HG03103 (cell line): ENCODE measurements at regions not wholly inside any gene's neighbourhood (a gene's known extent, or its start where the extent isn't known, plus 50 kb on each side); places are given as distances from the start of the nearest gene placed in this dataset.

ENCODE experiments used
- ATAC-seq: cut with Tn5 transposase; IDR thresholded peaks from one replicate; pipeline ENCODE4 v1.9.1; 2021; ENCODE audit warnings: low read depth; ENCODE audit not compliant: unreplicated experiment

DNA sequence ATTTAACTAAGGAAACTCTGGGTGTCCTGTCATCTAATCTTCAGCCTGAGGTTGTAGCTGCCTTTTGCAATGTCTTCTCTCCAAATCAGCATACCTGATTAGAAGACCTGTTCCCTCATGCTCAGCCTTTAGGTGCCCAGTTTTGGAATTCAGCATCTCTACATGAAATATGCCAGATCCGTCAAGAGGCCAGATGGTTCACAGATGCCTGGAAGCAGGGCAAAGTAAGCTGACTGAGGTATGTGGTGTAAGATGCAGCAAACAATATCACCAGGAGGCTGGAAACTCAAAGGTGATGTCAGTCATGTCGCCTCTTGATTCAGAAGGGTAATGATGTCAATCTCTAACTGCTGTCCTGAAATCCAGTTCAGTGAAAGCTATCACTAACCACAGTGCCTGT, 324.4 kb downstream of the PRELID2 start:
- no peak for ATAC-seq

DNA sequence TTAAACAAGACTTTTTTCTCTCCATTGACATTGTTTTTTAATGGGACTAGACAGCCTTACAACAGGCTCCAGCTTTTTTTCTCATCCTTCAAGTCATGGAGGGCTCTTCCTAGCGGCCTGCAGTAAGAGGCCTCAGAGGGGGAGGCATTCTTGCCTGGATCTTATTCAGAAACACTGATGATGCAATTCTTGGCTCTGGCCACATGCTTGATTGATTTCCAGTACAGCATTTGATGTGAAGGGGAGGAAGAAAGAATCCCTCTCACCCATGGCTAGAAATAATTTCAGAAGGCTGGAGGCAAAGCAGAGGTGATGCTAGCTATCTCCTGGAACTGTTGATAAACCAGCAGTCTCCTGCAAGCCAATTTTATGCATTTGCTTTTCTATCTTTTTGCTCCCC, 324.8 kb downstream of the PRELID2 start:
- ATAC-seq = no peak

DNA sequence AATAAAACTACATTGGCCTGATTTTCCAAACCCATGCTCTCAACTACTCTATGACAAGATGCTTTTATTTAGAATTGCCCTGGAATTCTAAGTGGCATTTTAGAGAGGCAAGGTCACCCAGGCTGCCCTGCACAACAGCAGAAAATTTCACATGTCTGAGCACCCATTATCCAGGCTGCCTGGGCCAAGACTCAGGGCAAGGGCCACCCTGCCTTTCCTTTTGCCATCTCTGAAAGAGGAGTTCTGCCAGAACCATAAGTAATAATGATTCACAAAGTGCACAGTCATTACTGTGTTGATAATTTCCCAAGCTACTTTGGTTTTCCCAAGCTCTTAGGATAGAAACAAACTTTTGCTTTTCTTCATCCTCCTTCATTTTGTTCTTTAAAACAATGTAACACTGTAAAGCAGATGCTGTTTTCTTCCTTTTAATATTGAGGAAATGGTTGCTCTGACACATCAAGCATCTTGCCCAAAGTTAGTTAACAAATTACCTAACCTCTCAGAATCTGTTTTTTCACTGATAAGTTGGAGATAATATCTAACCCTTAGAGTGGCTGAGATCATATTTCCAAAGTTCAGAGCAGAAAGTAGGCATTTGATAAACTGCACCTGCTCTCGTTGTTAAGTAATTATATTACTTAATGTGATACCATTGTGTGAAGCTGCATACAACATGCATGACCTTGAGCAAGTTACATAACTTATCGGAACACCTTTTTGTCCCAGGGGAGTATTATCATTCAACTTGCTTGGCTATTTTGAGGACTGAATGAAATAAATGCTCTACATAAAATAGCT, 325.6 kb downstream of the PRELID2 start:
- ATAC-seq = no peak

DNA sequence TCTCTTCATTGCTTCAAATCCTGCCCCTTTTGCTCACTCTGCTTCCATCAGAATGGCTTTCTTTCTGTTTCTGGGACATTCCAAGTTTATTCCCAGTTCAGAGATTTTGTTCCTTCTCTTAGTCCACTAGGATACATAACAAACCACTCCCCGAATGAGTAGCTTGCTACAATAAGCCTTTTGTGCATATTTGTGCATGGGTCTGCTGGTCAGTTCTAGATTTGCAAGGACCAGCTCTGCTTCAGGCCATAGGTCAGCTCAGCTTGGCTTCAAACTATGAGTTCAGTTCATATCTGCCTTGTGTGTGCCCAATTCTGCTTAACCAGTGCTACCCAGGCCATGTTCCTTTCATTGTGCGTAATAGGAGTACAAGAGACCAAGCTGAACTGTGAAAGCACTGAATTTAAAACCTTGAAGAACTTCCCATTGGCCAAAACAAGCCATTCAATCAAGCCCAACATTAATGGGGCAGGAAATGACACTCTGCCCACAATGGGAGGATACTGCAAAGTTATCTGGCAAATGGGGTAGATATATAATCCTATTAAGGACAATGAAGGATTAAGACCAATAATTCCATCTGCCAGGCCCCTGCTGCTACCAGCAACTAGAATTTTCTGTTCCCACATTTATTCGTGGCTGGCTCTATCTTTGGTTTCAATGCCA, 328.8 kb downstream of the PRELID2 start:
- no peak for ATAC-seq

DNA sequence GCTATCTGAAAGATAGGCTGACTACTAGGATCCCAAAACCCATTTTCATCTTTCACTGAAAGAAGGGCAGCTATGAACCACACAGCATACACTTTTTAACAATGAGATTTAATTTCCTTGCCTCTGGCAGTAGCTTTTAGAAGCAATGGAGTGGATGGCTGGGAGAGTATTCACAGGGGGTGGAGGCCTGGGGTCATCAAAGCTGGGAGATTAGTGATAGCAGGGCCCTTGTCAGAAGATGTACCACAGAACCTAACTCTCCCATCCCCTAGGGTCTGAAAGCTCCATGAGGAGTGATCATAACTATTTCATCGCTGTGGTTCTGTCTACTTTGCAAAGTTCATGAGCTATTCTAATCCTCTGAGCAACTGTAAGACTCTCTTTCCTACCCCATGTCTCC, 332.2 kb downstream of the PRELID2 start:
- ATAC-seq = no peak

DNA sequence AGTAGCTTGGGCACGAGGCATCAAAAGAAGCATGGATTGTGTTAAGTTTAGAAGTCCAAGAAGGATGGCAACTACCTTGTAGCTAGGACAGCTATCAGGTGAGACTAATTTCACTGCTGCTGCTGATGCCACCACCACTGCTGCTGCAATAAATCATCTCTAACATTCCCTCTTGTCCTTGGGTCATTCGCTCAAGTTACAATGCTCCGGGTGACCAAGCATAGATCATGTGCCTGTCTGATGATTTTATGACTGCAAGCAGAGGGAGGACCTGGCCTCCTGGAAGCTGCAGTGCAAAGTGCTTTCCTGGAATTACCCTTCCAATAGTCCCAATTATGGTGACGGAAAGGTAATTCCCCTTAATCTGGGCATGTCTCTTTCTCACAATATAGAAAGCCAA, 334.4 kb downstream of the PRELID2 start:
- ATAC-seq = no peak

DNA sequence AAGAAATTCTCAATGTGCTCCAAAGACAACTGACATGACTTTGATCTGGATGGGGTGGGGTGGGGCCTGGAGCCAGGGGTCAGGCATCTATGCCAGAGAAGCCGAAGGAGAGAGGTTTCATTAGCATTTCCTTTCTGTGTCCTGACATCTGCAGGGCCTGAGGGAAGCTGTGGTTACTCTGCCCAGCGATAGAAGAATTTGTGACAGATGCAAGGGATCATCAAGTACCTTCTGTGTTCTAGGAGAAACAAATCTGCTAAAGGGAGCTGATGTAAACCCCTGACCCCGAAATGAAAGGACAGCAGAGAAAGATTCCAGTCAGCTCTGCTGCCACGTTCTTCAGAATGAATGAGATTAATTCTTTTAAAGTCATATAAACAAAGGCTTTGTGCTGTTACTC, 335.7 kb downstream of the PRELID2 start:
- no peak for ATAC-seq

DNA sequence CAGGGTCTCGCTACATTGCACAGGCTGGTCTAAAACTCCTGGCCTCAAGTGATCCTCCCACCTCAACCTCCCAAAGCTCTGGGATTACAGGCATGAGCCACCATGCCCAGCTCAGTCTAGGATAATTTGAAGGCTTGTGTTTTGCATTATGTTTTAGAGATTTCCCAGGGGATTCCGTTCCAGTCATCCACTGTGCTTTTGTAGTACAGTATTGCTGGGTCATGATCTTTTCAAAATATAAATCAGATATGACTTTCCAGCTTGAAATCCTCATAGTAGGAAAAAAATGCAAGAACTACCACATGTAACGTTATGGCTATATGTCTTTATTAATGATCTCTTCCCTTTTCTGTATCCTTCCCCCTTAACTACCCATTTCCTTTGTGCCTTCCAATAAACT, 338.1 kb downstream of the PRELID2 start:
- ATAC-seq = no peak

DNA sequence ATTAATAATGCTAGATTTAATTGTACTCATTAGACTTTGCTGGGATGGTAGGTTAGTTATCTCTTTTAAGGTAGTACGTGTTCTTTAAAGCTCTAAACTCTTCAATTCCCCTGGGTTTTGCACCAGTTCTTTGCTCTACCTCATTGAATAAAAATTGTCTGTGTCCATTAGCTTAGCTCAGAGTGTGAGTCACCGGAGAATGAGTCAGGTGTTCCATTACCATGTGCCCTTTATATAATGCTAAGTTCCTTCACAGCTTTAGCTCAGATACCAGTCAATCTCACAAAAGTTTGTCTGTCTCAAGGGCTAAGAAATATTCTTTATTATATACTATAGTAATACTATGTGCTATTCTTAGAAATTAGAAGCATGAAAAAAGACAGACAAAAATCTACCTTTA, 339.4 kb downstream of the PRELID2 start:
- ATAC-seq = no peak

DNA sequence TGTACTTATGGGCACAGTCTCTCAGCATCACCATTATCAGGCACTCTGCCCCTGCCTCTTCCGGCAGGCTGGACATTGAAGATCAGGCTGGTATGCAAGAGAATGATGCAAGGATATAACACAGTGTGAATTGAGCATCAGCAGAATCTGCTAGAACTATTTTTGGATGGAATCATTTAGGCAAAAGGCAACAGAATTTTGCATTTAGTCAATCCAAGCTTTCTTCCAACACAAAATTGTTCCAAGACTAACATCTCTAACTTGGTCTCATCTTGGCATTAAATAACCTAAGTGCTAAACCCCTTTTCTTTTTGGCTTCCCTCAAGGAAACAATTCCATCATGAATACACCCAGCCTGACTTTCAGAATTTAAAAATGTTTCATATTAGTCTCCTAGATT, 339.9 kb downstream of the PRELID2 start:
- ATAC-seq = no peak

DNA sequence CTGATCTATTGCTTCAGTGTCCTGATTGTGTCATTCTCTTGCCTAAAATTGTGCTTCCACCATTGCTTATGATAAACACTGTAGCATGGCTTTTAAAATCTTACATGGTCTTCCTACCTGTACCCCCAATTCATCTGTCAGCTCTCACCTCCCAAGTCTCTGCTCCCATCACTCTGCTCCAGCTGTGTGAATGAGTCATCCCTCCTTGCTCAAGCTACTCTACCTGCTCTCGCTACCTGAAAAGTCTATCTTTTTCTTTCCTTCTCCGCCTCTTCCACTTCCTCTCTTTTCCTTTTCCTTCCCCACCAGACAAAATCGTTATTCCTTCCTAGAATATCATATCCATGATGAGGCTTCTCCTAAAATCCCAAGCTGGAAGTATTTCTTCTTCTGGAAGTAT, 341.7 kb downstream of the PRELID2 start:
- no peak for ATAC-seq

DNA sequence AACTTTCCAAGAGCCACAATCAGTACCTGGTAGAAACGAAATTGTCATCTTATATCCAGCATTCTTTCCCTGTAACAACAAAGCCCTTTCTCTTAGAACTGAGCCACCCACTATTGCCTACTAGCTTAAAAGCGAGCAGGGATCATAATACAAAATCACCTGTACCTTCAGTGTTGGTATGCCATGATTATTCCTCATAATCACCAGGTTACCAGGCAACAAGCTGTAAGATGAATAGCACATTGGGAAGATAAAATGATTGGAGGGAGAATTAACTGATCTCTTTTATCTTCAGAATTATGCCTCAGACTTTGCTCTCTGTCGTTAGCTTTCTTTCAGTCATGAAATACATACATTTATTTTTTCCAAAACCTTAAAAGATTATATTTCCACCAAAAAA, 345.6 kb downstream of the PRELID2 start:
- ATAC-seq = no peak

DNA sequence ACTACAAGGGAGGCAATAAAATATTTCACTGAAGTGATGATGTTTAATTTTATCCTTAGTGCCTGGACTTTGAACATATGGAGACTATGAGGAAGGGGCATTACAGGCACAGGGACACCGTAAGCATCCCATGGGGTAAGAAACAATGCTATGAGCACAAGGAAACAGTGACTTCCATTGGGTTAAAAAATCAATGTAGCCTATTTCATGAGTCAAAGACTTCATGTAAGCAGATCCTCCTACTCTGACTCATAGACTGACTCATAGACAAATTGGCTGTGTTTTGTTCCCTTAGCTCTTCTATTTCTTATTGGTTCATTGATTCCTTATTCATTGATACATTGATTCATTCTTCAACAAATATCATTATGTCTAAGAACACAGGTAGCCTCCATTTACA, 351.0 kb downstream of the PRELID2 start:
- no peak for ATAC-seq

DNA sequence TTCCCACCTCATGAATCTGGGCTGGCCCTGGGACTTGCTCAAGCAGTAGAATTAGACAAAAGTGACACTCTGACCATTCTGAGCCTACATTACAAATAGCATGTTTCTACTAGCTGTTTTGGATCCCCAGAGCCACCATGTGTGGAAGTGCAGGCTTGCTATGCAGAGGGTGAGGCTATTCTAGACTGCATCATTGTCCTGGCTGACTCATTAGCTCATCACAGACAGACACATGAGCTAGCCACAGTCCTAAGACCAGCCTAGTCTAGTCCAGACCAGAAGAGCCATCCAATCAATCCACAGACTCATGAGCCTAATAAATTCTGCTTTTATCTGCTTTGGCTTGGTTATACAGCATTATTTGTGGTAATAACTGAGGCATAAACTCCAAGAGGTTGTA, 351.9 kb downstream of the PRELID2 start:
- no peak for ATAC-seq

DNA sequence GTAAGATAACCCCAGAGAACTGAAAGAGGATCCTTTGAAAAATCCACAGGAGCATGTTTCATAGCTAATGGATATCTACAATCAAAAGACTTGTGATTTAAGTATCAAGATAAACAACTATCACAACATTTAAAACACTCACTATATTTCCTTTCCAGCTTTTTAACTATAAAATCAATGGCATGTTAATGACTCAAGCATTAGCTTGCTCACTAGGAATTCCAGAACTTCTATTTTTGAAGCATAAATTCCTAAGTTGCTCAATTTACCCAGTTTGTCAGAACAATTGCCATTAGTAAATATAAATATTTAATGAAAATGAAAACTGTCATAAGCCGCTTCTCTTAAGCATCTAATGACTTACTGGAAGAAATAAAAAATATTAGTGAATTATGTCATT, 355.3 kb downstream of the PRELID2 start:
- ATAC-seq = no peak

DNA sequence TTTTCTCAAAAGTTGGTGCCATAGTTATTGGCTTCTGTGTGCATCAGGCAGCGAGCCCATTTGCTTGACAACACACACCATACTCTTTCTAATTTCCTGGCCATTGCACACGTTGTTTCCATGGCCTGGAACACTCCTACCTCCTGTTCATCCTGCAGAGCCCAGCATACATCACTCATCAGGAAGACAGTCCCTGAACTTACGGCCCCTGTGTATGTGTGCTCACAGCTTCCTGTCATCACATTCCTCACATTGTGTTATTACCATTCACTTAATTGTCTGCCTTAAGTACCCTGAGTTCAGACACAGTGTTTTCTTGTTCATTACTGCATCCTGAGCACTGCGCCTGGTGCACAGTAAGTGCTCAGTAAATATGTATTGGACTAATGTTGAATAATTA, 355.9 kb downstream of the PRELID2 start:
- no peak for ATAC-seq

DNA sequence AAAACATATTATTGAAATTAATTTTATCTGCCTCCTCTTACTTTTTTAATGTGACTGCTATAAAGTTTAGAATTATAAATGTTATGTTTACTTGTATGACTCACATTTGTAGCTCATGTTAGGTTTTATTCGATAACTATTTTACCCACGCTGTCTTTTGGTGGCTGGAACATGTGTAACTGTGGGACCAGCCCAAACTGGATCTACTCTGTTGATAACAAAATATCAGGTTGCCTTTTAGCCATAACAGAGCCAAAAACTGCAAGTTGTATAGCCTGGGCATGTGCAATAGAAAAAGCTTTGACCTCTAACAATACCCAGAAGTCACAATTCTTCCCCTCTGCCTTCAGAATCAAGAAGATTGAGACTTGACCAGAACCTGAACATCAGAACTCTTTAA, 356.5 kb downstream of the PRELID2 start:
- ATAC-seq = no peak

DNA sequence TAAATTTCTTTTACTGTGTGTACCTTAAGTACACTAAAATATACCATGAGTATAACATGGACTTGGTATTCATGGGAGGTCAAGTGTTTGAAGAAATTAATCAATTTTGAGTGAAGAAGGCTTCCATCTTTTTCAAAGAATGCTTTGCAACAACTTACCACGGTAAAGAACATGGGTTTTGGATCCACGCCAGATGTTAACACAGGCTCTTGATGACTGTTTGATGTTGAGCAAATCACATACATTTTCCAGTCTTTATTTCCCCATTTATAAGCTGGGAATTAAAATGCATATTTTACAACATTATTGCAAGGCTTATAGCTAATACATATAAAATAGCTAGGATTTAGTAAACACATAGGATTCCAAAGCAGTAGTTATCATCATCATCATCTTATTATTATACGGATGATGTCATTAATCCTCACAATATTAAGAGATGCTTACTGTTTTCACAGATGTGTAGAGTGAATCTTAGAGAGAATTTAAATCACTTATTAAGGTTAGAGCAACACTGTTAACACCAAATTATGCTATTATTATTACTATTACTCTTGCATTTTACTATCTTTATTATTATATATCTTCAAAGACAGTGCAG, 362.0 kb downstream of the PRELID2 start:
- ATAC-seq = no peak

DNA sequence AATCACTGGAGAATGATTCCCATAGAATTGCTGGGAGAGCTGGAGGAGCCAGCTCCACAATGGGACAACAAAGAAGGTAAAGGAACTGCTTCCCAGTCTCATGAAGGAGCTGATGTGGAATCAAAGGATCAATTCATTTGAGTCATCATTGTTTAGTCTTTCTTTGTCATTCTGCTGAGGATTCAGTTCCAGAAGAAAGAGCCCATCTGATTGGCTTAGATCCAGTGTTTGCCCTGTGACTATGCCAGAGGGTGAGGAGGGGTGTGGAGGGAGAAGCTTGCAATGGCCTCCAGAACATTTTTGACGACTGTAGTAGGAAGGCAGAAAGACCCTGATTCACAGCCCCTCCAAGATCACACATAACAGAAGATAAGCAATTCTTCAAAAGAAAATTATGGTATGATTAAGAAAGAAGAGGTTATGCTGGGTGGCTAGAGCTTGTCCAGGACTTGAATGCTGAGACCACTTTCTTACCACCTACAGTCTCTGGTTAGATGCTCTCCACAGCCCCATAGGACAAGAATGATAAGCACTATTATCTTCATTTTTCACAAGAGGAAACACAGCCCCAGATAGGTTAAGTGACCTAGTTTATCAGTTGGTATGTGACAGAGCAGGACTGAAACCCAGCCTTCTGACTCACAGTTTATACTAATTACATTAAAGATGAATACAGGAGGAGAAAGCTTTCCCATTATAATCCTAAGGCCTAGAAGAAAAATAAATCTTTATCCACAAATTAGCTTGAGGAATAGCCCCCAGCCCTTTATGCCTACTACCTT, 363.1 kb downstream of the PRELID2 start:
- no peak for ATAC-seq

DNA sequence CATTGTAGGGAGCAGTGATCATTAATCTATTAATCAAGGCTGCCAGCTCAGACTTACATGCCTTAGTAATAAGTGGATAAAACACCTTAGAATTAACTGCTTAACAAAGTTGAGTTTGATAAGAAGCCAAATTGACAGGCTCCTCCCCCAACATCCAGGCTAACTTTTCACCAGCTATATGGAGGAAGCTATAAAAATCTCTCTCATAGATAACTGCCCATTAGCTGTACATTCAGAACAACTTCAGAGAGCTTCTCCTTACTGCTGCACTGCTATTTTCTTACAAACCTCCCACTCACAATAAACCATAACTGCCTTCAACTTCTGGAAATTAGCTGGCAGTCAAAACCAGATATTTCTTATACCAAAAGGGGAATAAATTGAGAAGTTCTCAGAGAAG, 364.1 kb downstream of the PRELID2 start:
- ATAC-seq = no peak

DNA sequence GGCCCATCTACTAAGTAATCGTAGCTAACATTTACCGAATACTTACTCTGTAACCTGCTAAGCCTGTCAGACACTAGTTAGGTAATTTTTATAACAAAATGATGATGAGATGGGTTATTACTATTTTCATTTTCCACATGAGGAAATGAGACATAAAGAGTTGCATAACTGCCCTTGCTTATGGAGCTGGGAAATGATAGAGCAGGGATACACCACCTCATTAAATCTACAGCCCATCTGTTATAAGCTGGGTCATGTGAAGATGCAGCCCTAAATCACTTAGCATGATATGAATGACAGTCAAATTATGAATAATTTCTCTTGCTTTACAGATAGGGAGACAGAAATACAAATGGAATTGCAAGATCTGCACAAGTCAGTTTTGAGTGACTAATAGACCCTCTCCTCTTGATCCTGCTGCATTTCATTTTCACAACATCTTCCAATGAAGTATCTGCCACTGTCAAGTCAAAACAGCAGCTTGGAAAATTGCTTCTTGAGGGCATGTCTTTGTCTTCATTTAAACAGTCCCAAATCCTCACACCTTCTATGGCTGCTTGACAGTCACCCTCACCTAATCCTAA, 364.7 kb downstream of the PRELID2 start:
- no peak for ATAC-seq
